Stomach smooth muscle (tissue), 2 donors: ENCODE measurements at regions not wholly inside any gene's neighbourhood (a gene's known extent, or its start where the extent isn't known, plus 50 kb on each side); places are given as distances from the start of the nearest gene placed in this dataset.
"Not testable (repeated sequence)": the region's sequence is repeated elsewhere in the genome, so short reads cannot be mapped to it uniquely, and the experiment has no call there.

ENCODE experiments used
- H3K27ac ChIP-seq: one replicate; pipeline ENCODE4 v1.7.0; 2013; ENCODE audit warnings: mild to moderate bottlenecking, low read length, inconsistent platforms
- H3K27me3 ChIP-seq, 2 donors: one replicate each; pipeline ENCODE4 v1.7.0; 2013; ENCODE audit warnings: low read length in 2 of 2; ENCODE audit not compliant: insufficient read depth in 2 of 2, control insufficient read depth in 1 of 2
- H3K36me3 ChIP-seq, 2 donors: one replicate each; pipeline ENCODE4 v1.7.0; 2013; ENCODE audit warnings: low read length in 2 of 2; ENCODE audit not compliant: control insufficient read depth in 2 of 2, insufficient read depth in 2 of 2
- H3K4me1 ChIP-seq: one replicate; pipeline ENCODE4 v1.7.0; 2013; ENCODE audit warnings: low read length; ENCODE audit not compliant: control insufficient read depth, insufficient read depth
- H3K4me3 ChIP-seq, 2 donors: one replicate each; pipeline ENCODE4 v1.7.0; 2013; ENCODE audit warnings: low read length in 2 of 2
- H3K9ac ChIP-seq, 2 donors: one replicate each; pipeline ENCODE4 v1.7.0; 2013; ENCODE audit warnings: low read length in 2 of 2, mild to moderate bottlenecking in 1 of 2
- H3K9me3 ChIP-seq, 2 donors: one replicate each; pipeline ENCODE4 v1.7.0; 2013; ENCODE audit warnings: low read length in 2 of 2; ENCODE audit not compliant: control insufficient read depth in 2 of 2
- donor health status: healthy.
- donor health status: Pancreatic carcinoma.

DNA sequence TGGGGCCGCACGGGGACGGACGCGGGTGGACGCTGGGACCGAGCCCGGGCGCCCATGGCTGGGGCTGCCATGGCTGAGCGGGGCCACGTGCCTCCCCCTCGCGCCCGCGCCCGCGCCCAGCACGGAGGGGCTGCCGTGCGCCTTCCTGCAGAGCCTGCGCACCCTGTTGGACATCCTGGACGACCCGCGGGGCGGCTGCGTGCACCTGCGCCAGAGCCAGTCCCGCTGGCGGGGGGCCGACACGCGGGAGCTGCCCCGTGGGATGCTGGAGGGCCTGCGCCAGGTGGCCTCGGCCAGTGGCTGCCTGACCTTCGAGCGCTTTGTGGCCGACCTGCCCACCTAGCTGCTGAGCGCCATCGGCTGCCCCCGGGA lies 72.5 kb upstream of the KCTD7 start:
- no peaks in the 10 kb centered on the region for H3K9me3 ChIP-seq
- no peak overlapping the region for H3K9ac ChIP-seq
- H3K36me3 ChIP-seq, result peaks cover 13 to 17% of the 10 kb centered on the region in 2 donors
- no peak overlapping the region for H3K4me3 ChIP-seq
- H3K4me1 ChIP-seq, result peaks cover 8% of the 10 kb centered on the region
- no peak overlapping the region for H3K27ac ChIP-seq
- H3K27me3 ChIP-seq, result no peaks in the 10 kb centered on the region

- peaks cover 12 to 13% of the 10 kb centered on the region in 2 donors for H3K36me3 ChIP-seq
- H3K27me3 ChIP-seq, result no peaks in the 10 kb centered on the region
- H3K4me3 ChIP-seq, result no peak overlapping the region
- H3K27ac ChIP-seq, result no peak overlapping the region
- H3K9ac ChIP-seq, result no peak overlapping the region
- peaks cover 8% of the 10 kb centered on the region for H3K4me1 ChIP-seq
- no peaks in the 10 kb centered on the region for H3K9me3 ChIP-seq
These were observed 72.0 kb upstream of the KCTD7 start for GRCh38 chr7:66556549-66557213.

DNA sequence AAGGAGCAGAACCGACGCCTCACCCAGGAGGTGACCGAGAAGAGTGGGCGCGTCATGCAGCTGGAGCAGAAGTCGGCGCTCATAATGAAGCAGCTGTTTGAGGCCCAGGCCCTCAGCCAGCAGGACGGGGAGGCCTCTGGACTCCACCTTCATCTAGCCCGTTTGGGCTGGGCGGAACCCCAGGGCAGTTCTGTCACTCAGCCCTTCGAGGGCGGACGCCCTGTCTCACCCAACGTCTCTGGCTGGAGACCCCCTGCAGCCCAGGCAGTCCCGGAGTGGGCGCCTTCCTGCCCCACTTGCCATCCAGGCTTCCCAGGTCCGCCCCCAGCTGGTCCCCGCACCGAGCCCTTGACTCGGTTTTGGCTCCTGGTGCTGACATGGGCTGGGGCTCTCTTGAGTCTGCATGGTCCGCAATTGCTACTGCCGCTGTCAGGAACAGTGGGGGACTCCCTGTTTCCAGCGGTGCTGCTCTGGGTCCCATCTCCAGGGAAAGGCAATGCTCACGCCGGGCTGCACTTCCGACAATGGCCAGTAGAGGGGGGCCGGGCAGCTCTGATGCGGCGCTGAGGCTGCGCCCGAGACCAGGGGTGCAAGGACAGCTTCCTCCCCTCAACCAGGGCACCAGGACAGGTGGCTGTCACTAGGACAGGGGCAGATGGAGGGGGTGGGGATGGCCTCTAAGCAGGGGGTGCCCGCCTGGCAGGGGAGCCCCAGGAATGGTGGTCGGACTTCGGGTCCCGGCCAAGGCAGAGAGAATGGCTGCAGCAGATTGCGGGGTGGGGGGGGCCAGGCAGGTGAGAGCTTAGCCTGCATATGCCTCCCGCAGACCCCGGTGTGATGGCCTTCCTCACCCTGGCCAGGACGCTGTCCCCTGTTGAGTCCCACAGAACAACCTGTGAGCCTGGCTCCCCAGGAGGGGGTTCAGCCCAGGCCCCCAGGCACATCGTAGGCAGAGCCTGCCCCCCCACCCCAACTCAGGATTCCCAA lies 71.2 kb upstream of the KCTD7 start:
- Histone ChIP-seq H3K27ac (no peak overlapping the region), H3K27me3 (no peaks in the 10 kb centered on the region), H3K9ac (no peak overlapping the region), H3K36me3 (peaks cover 10 to 13% of the 10 kb centered on the region in 2 donors), H3K4me1 (peaks cover 8% of the 10 kb centered on the region), H3K4me3 (peak overlapping the region in 1 of 2 donors; percentile 58), H3K9me3 (no peaks in the 10 kb centered on the region)

DNA sequence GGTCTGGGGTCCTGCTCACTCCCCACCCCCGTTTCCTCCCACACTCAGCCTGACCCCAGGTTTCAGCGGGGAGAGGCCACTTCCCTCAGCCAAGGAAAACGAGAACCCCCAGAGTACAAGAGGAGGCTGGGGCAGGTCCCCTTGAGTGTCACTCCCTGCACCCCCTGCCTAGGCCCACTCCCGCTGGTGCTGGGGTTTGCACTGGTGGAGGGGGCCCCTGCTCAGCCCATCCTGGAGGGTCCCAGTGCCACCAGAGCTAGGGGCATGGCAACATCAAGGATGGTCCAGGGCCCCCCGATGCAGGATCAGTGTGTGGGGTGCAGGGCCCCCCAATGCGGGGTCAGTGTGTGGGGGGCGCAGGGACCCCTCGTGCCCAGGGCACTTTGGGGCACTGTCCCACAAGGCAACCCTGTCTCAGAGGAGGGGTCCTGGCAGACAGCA lies 70.5 kb upstream of the KCTD7 start:
- Histone ChIP-seq H3K36me3 (peaks cover 6 to 9% of the 10 kb centered on the region in 2 donors), H3K4me3 (no peak overlapping the region), H3K9me3 (no peaks in the 10 kb centered on the region), H3K9ac (no peak overlapping the region), H3K27ac (no peak overlapping the region), H3K27me3 (no peaks in the 10 kb centered on the region), H3K4me1 (peaks cover 8% of the 10 kb centered on the region)

GRCh38 chr7:66558660-66559465 lies 69.8 kb upstream of the KCTD7 start:
- Histone ChIP-seq H3K9me3 (no peaks in the 10 kb centered on the region), H3K36me3 (peaks cover 6 to 7% of the 10 kb centered on the region in 2 donors), H3K27ac (no peak overlapping the region), H3K4me3 (no peak overlapping the region), H3K4me1 (peaks cover 8% of the 10 kb centered on the region), H3K9ac (no peak overlapping the region), H3K27me3 (no peaks in the 10 kb centered on the region)

GRCh38 chr7:66564045-66564444 lies 64.6 kb upstream of the KCTD7 start:
- no peaks in the 10 kb centered on the region for H3K4me1 ChIP-seq
- H3K36me3 ChIP-seq, result no peaks in the 10 kb centered on the region
- H3K27ac ChIP-seq, result no peak overlapping the region
- no peak overlapping the region for H3K4me3 ChIP-seq
- no peaks in the 10 kb centered on the region for H3K9me3 ChIP-seq
- no peaks in the 10 kb centered on the region for H3K27me3 ChIP-seq
- no peak overlapping the region for H3K9ac ChIP-seq

- peaks cover 13 to 19% of the 10 kb centered on the region in 2 donors for H3K36me3 ChIP-seq
- not testable (repeated sequence) for H3K4me1 ChIP-seq, H3K9me3 ChIP-seq, H3K4me3 ChIP-seq, H3K27me3 ChIP-seq, H3K27ac ChIP-seq, H3K9ac ChIP-seq
These were observed 58.5 kb upstream of the KCTD7 start for GRCh38 chr7:66570179-66570578.

- Histone ChIP-seq H3K4me3 (no peak overlapping the region), H3K9ac (no peak overlapping the region), H3K36me3 (peaks cover 16 to 21% of the 10 kb centered on the region in 2 donors), H3K9me3 (no peaks in the 10 kb centered on the region), H3K27me3 (no peaks in the 10 kb centered on the region), H3K4me1 (no peaks in the 10 kb centered on the region), H3K27ac (no peak overlapping the region)
These were observed 57.1 kb upstream of the KCTD7 start for GRCh38 chr7:66571568-66571967.

GRCh38 chr7:66573782-66574495 lies 54.7 kb upstream of the KCTD7 start:
- H3K4me3 ChIP-seq, H3K9me3 ChIP-seq, H3K27ac ChIP-seq, H3K4me1 ChIP-seq, H3K9ac ChIP-seq, H3K27me3 ChIP-seq: not testable (repeated sequence)
- H3K36me3 ChIP-seq, result peaks cover 18 to 21% of the 10 kb centered on the region in 2 donors

DNA sequence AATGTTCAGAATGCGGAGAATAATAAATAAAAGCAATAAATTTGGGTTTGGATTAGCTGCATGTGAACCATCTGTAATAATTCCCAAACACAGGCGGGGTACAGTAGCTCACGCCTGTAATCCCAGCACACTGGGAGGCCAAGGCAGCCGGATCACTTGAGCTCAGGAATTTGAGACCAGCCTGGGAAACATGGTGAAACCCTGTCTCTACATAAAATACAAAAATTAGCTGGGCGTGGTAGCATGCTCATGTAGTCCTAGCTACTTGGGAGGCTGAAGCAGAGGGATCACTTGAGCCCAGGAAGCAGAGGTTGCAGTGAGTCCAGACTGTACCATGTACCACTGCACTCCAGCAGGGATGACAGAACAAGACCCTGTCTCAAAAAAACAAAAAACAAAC lies 53.9 kb upstream of the KCTD7 start:
- not testable (repeated sequence) for H3K9me3 ChIP-seq, H3K27me3 ChIP-seq, H3K4me3 ChIP-seq, H3K9ac ChIP-seq, H3K27ac ChIP-seq, H3K4me1 ChIP-seq
- peaks cover 18 to 21% of the 10 kb centered on the region in 2 donors for H3K36me3 ChIP-seq
